ENCODE measurements at regions not wholly inside any gene's neighbourhood (a gene's known extent, or its start where the extent isn't known, plus 50 kb on each side); places are given as distances from the start of the nearest gene placed in this dataset.

- ChIA-PET CTCF (no interaction called here), POLR2A (no interaction called here)
- H3K36me3 Mint-ChIP-seq (ENCODE audit: low read depth): peaks cover 2% of the 10 kb centered on the region
- ATAC-seq (ENCODE audit: low read depth) (no peak), DNase-seq (no peak)
- TF ChIP-seq, protein P1, sequence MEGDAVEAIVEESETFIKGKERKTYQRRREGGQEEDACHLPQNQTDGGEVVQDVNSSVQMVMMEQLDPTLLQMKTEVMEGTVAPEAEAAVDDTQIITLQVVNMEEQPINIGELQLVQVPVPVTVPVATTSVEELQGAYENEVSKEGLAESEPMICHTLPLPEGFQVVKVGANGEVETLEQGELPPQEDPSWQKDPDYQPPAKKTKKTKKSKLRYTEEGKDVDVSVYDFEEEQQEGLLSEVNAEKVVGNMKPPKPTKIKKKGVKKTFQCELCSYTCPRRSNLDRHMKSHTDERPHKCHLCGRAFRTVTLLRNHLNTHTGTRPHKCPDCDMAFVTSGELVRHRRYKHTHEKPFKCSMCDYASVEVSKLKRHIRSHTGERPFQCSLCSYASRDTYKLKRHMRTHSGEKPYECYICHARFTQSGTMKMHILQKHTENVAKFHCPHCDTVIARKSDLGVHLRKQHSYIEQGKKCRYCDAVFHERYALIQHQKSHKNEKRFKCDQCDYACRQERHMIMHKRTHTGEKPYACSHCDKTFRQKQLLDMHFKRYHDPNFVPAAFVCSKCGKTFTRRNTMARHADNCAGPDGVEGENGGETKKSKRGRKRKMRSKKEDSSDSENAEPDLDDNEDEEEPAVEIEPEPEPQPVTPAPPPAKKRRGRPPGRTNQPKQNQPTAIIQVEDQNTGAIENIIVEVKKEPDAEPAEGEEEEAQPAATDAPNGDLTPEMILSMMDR (IDR thresholded peaks at IDR 0.05): no peak
- H3K27me3 Mint-ChIP-seq: no peaks in the 10 kb centered on the region
- no peaks in the 10 kb centered on the region for H3K9me3 Mint-ChIP-seq
- no peak overlapping the region for H3K4me3 Mint-ChIP-seq
- peaks cover 10% of the 10 kb centered on the region for H3K4me1 Mint-ChIP-seq
- intact Hi-C loops (cut with micrococcal nuclease): no loop called here
- no peak overlapping the region for H3K27ac Mint-ChIP-seq
These were observed 190.6 kb upstream of the HS3ST3A1 start for GRCh38 chr17:13792314-13792713.

- H3K36me3 Mint-ChIP-seq (ENCODE audit: low read depth): peaks cover 2% of the 10 kb centered on the region
- H3K27ac Mint-ChIP-seq: no peak overlapping the region
- H3K9me3 Mint-ChIP-seq: peaks cover 4% of the 10 kb centered on the region
- intact Hi-C loops (cut with micrococcal nuclease): no loop called here
- H3K4me3 Mint-ChIP-seq: no peak overlapping the region
- CTCF ChIA-PET: no interaction called here
- TF ChIP-seq, protein P1 (IDR thresholded peaks at IDR 0.05): no peak
- no peaks in the 10 kb centered on the region for H3K27me3 Mint-ChIP-seq
- H3K4me1 Mint-ChIP-seq: no peaks in the 10 kb centered on the region
- DNase-seq (no peak), ATAC-seq (ENCODE audit: low read depth) (no peak)
- POLR2A ChIA-PET: no interaction called here
These were observed 192.2 kb upstream of the HS3ST3A1 start for GRCh38 chr17:13793951-13794350.

GRCh38 chr17:13797863-13798262 lies 196.1 kb upstream of the HS3ST3A1 start:
- TF ChIP-seq, protein P1 (IDR thresholded peaks at IDR 0.05): no peak
- Mint-ChIP-seq H3K27ac (no peak overlapping the region), H3K9me3 (peaks cover 4% of the 10 kb centered on the region), H3K4me1 (no peaks in the 10 kb centered on the region), H3K36me3 (ENCODE audit: low read depth) (no peaks in the 10 kb centered on the region), H3K4me3 (no peak overlapping the region), H3K27me3 (no peaks in the 10 kb centered on the region)
- POLR2A ChIA-PET: interaction anchor here (0.6 kb wide), 1 partner anchor 11 kb away, joined by 3 read pairs; no protein-coding TSS in a partner anchor
- CTCF ChIA-PET: no interaction called here
- ATAC-seq (ENCODE audit: low read depth) (no peak), DNase-seq (no peak)
- intact Hi-C loops (cut with micrococcal nuclease): no loop called here

- Mint-ChIP-seq H3K36me3 (ENCODE audit: low read depth) (no peaks in the 10 kb centered on the region), H3K4me1 (no peaks in the 10 kb centered on the region), H3K9me3 (no peaks in the 10 kb centered on the region), H3K27ac (no peak overlapping the region), H3K27me3 (no peaks in the 10 kb centered on the region), H3K4me3 (no peak overlapping the region)
- ChIA-PET POLR2A (no interaction called here), CTCF (no interaction called here)
- intact Hi-C loops (cut with micrococcal nuclease): no loop called here
- TF ChIP-seq, protein P1 (IDR thresholded peaks at IDR 0.05): no peak
- ATAC-seq (ENCODE audit: low read depth) (no peak), DNase-seq (no peak)
These were observed 204.4 kb upstream of the HS3ST3A1 start for GRCh38 chr17:13806092-13806491.

- CTCF ChIA-PET: no interaction called here
- Mint-ChIP-seq H3K27me3 (no peaks in the 10 kb centered on the region), H3K9me3 (no peaks in the 10 kb centered on the region), H3K4me1 (no peaks in the 10 kb centered on the region), H3K4me3 (no peak overlapping the region), H3K36me3 (ENCODE audit: low read depth) (no peaks in the 10 kb centered on the region), H3K27ac (no peak overlapping the region)
- DNase-seq: no peak
- no peak for ATAC-seq (ENCODE audit: low read depth)
- POLR2A ChIA-PET: no interaction called here
- TF ChIP-seq, protein P1 (IDR thresholded peaks at IDR 0.05): no peak
- intact Hi-C loops (cut with micrococcal nuclease): no loop called here
These were observed 205.4 kb upstream of the HS3ST3A1 start for GRCh38 chr17:13807103-13807502.
